RPMI8226 (cell line): ENCODE measurements at regions not wholly inside any gene's neighbourhood (a gene's known extent, or its start where the extent isn't known, plus 50 kb on each side); places are given as distances from the start of the nearest gene placed in this dataset.

ENCODE experiments used
- DNase-seq: peaks from one replicate; pipeline ENCODE4 v3.0.0-alpha.2; 2015

- no peak for DNase-seq
Measured at GRCh38 chr5:112630246-112631009, 107.3 kb upstream of the APC start.

GRCh38 chr5:112634166-112634565 lies 103.5 kb upstream of the APC start:
- no peak for DNase-seq

DNA sequence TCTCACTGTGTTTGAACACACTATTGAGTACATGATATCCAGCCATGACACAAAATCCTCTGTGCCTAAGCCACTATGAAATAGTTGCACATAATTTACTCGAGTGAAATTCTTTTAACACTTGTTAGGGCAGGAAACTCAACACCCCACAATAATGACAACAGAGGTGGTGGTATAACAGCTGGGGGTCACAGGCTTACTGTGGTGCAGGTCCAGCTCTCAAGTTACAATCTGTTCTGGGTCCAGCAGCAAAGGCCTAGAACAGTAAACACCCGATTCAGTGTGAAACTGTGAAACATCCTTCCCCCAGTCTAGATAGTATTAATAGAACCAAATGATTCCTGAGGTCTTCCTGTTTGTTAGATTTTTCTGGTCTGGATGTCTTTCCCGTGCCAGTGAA lies 102.9 kb upstream of the APC start:
- no peak for DNase-seq

DNA sequence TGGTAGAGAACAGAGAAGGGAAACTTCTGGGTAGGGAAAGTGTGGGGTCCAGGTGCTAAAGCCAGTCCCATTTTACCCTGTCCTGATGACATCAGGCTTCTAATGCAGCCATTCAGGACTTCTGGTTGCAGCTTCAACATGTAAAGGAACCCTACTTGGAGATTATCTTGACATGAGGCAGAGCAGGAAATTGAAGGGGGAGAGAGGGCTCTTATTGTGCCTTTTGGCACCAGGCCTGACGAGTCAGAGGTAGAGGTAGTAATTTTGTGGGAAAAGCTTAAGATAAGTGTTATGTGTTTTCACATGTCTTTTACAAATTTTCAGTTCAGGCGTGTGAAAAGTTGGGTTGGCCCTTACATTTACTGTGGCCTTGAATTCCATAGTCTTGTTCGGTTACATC lies 102.4 kb upstream of the APC start:
- DNase-seq = no peak

GRCh38 chr5:112635771-112636731 lies 101.6 kb upstream of the APC start:
- no peak for DNase-seq

- DNase-seq = peak; percentile 15
Measured at GRCh38 chr5:112636751-112637150, 100.9 kb upstream of the APC start.

DNA sequence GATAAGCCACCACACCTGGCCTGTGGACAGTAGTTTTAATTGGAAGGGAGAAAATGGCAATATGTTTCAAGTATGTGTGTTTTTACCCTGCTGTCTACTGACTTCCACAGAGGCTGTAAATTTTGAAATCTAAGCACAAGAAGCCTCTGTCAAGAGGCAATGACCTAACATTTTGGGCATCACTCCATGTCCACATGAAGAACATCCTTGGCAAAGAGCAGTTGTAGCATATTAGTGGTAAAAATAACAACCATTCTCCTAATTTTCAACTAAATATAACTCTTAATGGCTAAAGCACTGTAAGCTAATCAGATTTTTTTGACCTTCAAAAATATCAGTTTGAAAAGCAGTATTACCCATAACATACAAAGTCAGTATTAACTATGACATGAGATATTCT lies 100.3 kb upstream of the APC start:
- no peak for DNase-seq

DNA sequence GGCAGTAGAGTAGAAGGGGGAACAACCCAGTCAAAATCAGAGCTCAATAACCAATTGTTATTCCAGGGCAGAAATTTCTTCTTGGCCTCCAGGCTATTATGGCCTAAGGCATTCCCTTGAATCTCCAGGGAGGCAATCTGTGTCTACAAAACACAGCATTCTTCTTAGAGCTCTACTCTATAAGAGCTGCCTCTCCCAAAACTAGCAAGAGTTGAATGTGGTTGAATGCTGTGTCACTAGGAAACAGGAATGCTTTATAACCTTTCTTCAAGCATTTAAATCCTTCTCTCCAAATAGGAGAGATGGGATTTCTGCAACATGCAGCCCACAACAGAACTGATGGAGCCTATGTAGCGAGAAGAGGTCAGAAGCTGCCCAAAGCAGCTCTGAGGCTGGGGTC lies 97.1 kb upstream of the APC start:
- no peak for DNase-seq

DNA sequence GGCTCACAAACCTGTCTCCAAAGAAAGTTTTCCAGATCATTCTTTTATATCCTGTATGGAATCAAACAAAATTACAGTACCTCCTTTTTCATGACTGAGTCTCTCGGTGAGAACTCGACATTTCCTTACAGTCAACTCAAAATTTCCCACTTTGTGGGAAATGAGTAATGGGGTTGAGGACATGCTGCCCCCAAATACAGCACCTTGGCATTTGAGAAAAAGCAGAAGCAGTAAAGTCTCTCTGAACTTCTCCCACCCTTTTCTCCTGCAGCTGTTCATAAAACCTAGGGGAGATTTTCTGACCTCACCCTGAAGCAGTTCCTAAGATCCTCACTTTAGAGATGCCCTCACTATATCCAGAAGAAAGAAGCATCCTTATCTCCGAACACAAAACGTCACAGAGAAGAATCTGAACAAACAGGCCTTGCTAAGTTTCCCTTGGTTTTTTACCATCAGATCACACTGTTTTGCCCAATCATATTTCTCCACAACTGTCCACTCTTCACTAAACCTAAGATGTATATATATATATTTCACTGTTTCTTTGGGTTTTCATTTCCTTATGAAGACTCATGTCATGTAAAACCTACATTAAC lies 96.1 kb upstream of the APC start:
- DNase-seq = no peak

DNA sequence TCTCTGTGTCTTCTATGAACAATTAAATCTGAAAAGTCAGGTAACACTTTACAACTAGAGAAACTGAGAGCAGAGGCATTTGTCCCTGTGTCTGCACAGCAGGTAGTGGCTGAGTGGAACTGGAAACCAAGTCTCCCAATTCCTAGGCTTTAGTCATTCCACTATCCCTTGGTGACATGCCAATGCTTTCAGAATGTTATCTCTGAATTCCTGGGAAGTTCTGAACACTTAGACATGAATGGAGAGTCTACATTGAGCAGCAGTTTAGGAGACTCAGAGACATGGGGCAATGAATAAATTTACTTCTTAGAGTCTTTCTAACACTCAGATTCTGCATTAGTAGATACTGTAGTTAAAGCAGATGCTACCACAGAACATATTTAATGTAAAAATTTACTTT lies 94.8 kb upstream of the APC start:
- DNase-seq = no peak

DNA sequence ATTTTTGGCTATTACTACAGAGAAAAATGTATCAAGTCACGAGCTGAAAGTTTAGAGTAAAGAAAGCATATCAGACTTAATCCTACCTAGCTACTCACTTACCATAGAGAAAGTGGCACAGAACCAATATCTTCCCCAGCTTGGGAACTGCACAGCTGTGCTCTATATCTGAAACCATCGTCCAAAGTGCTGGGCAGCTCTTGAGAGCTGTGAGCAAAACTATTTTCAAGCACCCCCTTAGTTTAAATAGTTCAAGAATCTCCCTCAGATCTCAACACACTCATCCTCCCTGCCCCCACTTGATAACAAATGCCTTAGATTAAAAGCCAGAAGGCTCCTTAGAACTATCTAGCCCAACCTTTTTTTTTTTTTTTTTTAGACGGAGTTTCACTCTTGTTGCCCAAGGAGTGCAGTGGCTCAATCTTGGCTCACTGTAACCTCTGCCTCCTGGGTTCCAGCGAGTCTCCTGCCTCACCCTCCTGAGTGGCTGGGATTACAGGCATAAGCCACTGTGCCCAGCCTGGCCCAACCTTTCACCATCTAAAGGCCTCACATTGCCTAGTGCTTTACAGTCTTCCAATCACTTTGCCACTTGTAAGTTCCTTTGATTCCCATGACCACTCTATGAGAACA lies 94.2 kb upstream of the APC start:
- no peak for DNase-seq

DNA sequence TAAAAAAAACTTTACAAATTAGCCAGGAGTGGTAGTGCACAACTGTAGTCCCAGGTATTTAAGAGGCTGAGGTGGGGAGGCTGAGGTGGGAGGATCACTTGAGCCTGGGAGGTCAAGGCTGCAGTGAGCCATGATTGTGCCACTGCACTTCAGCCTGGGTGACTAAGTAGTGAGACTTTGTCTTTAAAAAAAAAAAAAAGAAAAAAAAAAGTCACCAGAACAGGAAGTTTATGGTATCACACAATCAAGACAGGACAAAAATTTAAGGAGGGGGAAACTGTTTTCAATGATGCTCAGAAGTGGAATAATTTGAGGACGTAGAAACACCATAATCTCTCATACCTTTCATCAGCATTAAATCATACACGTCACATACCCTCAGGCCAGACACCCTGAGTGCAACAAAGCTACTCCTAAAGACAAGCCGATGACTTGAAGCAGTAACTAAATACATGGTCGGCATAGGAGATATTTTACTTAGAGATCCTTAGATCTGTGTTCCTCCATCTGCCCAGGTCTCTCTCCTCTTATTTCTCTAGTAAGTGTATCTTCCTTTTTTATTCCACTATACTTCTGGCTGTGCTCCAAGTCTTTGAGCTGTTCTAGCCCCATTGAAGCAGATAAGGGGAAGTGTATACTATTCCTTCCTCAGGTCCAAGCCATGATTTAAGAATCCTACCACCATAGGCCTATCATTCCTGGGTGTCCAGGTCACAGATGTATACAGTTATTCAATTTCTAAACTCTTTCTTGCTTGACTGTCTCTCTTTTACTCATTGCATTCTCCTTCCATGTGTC lies 91.3 kb upstream of the APC start:
- peak; percentile 21 for DNase-seq

DNA sequence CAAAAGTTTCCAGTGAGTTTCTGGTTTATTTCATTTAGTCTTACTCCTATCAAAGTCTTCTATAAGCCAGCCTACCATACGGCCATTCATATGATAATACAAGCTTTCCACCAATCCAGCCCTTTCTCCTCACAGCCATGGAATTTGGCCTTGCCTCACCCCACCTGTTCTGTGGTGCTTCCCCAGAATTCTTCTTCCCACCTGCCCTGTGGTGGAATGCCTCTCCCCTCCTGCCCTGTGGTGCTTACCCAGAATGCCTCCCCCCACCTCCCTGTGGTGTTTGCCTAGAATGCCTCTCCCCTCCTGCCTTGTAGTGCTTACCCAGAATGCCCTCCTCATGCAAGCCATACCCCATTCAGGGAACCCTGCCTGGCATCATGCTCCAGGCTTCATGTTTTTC lies 90.3 kb upstream of the APC start:
- DNase-seq = no peak

DNA sequence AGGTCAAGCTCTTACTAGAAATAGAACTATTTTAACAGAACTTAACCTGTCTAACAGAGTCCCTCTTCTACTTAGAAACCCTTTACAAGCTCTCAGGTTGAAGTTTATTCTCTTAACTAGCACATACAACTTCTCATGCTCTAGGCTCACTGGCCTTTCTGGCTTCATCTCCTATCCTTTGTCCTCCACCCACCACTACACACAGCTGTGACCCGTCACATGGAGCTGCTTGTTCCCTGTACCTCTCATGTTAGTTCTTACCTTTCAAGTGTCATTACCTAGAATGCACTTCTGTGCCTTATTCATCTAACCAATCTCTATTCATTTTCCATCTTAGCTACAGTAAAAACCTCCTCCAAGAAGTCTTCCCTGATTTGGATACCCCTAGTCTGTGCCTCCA lies 89.4 kb upstream of the APC start:
- DNase-seq = no peak

GRCh38 chr5:112649882-112650281 lies 87.8 kb upstream of the APC start:
- no peak for DNase-seq

DNA sequence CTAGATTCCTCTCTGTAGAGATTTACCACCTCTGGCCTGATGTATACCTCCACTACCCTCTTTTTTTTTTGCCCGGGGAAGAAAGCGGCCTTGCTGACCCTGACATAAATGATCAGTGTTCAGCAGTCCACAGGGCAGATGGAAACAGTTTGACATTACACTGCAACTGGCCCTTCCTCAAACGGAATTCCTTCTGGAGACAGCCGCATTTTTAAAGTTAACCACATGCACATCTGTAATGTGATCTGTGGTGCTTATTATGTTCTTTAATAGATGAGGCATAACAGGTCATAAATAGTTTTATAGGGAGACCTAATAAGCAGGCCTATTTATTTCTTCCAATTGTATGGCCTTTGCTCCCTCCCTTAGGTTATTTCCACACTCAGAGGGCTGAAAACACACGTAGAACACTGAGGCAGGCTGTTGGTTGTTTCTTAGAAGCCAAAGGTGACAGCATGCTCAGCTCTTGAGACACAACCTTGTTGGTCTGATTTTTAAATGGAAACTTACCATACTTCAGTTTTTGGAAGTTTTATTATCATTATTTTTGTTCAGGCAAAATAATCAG lies 84.0 kb upstream of the APC start:
- DNase-seq = no peak

DNA sequence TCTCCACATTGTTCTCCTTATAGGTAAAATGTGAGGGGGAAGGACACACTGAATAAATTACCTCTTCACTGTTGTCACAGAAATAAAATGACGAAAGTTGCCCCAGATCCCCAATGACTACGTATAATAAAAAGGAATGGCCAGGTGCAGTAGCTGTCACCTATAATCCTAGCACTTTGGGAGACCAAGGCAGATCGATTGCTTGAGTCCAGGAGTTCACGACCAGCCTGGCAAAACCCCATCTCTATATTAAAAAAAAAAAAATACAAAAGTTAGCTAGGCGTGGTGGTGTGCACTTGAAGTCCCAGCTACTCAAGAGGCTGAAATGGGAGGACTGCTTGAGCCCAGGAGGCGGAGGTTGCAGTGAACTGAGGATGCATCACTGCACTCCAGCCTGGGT lies 82.2 kb upstream of the APC start:
- DNase-seq = no peak

GRCh38 chr5:112656451-112656850 lies 81.2 kb upstream of the APC start:
- DNase-seq = no peak

GRCh38 chr5:112657804-112658203 lies 79.9 kb upstream of the APC start:
- DNase-seq = no peak

DNA sequence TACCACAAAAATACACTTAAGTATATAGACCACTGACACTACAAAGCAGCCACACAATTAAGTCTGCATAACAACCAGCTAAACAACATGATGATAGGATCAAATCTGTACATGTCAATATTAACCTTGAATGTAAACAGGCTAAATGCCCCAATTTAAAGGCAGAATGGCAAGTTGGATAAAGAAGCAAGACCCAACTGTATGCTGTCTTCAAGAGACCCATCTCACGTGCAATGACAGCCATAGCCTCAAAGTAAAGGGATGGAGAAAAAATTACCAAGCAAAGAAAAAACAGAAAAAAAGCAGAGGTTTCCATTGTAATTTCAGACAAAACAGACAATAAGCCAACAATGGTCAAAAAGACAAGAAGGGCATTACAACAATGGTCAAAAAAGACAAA lies 77.3 kb upstream of the APC start:
- no peak for DNase-seq

DNA sequence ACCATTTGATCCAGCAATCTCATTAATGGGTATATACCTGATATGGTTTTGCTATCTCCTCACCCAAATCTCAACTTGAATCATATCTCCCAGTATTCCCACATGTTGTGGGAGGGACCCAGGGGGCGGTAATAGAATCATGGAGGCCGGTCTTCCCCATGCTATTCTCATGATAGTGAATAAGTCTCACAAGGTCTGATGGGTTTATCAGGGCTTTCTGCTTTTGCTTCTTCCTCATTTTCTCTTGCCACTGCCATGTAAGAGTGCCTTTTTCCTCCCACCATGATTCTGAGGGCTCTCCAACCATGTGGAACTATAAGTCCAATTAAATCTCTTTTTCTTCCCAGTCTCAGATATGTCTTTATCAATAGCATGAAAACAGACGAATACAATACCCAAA lies 74.5 kb upstream of the APC start:
- DNase-seq = no peak

DNA sequence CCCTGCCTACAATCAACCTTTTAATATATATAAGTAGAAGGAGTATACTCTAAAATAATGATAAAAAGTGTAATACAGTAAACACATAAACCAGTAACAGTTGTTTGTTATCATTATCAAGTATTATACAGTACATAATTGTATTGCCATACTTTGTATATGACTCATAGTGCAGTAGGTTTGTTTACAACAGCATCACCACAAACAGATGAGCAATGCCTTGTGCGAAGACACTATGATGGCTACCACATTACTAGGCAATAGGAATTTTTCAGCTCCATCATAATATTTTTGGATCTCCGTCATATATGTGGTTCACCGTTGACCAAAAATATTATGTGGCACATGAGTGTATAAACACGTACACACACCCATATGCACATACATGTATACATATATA lies 69.7 kb upstream of the APC start:
- DNase-seq = no peak
